ENCODE measurements at regions not wholly inside any gene's neighbourhood (a gene's known extent, or its start where the extent isn't known, plus 50 kb on each side); places are given as distances from the start of the nearest gene placed in this dataset.

DNA sequence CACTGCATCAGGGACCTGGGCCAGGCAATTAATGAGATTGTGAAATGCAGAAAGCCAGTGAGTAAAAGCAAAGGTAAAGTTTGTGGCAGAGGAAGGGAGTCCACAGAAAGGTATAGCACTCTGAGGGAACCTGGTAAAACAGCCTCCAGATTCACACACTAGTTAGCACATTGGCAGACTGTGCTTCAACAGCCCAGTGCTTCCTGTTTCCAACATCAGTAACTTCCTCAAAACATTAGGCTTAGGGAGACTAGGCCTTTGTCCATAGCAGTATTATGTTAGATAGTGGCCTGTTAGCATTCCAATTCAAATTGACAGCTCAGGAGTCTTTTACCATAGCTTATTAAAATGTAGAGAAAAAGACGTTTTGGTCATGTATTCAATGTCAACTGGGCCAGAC lies 582.6 kb upstream of the ACTRT1 start:
- no peak for TF ChIP-seq CHD4 (IDR thresholded peaks at IDR 0.05; ENCODE audit: borderline replicate concordance)
- no peak for TF ChIP-seq POLR2A (IDR thresholded peaks at IDR 0.05; ENCODE audit: low read length)
- TF ChIP-seq, protein P1, sequence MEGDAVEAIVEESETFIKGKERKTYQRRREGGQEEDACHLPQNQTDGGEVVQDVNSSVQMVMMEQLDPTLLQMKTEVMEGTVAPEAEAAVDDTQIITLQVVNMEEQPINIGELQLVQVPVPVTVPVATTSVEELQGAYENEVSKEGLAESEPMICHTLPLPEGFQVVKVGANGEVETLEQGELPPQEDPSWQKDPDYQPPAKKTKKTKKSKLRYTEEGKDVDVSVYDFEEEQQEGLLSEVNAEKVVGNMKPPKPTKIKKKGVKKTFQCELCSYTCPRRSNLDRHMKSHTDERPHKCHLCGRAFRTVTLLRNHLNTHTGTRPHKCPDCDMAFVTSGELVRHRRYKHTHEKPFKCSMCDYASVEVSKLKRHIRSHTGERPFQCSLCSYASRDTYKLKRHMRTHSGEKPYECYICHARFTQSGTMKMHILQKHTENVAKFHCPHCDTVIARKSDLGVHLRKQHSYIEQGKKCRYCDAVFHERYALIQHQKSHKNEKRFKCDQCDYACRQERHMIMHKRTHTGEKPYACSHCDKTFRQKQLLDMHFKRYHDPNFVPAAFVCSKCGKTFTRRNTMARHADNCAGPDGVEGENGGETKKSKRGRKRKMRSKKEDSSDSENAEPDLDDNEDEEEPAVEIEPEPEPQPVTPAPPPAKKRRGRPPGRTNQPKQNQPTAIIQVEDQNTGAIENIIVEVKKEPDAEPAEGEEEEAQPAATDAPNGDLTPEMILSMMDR (IDR thresholded peaks at IDR 0.05), result no peak

All from A549 (cell line).